Vagina (tissue), 2 donors: ENCODE measurements at regions not wholly inside any gene's neighbourhood (a gene's known extent, or its start where the extent isn't known, plus 50 kb on each side); places are given as distances from the start of the nearest gene placed in this dataset.

Source experiments
- CTCF ChIP-seq, 3 experiments: fragments of 450-650 bp in 2 of 3; fragments of 200-600 bp in 1 of 3; sonication (generic) in 1 of 3; IDR thresholded peaks; one replicate each; pipeline ENCODE4 v1.5.1; 2017 to 2019; ENCODE audit warnings: antibody characterized with exemption in 3 of 3, mild to moderate bottlenecking in 2 of 3, moderate library complexity in 2 of 3
- POLR2AphosphoS5 ChIP-seq, 2 donors: sonication (generic); formaldehyde crosslinking; IDR thresholded peaks; one replicate each; pipeline ENCODE4 v1.9.0; 2017; ENCODE audit warnings: antibody characterized with exemption in 2 of 2, mild to moderate bottlenecking in 2 of 2, low read depth in 1 of 2; ENCODE audit not compliant: insufficient read depth in 1 of 2

GRCh38 chrX:99308302-99308701 lies 1101.8 kb downstream of the PCDH19 start:
- TF ChIP-seq CTCF (IDR thresholded peaks at IDR 0.05), result no peak
- TF ChIP-seq POLR2AphosphoS5 (IDR thresholded peaks at IDR 0.05; ENCODE audit: insufficient read depth in 1 of 2, low read depth in 1 of 2), result no peak
